Adrenal gland (tissue), 5 donors: ENCODE measurements at regions not wholly inside any gene's neighbourhood (a gene's known extent, or its start where the extent isn't known, plus 50 kb on each side); places are given as distances from the start of the nearest gene placed in this dataset.

Experiments
- POLR2A ChIP-seq, 2 donors: fragments of 450-650 bp; IDR thresholded peaks; one replicate each; pipeline ENCODE4 v1.6.1; 2017; ENCODE audit warnings: antibody characterized with exemption in 2 of 2, mild to moderate bottlenecking in 2 of 2, moderate library complexity in 1 of 2
- TF ChIP-seq, protein P1 (sequence below), 6 experiments: fragments of 450-650 bp in 4 of 6; fragments of 200-600 bp in 2 of 6; sonication (generic) in 1 of 6; IDR thresholded peaks; 1 replicate in 5 of 6; 2 replicates in 1 of 6; pipeline versions ENCODE4 v1.5.1 to v1.8.0; 2016 to 2021; ENCODE audit warnings: antibody characterized with exemption in 6 of 6, mild to moderate bottlenecking in 2 of 6, moderate library complexity in 1 of 6
- donor health status: DM: no; HTN: no; CAD: no.

DNA sequence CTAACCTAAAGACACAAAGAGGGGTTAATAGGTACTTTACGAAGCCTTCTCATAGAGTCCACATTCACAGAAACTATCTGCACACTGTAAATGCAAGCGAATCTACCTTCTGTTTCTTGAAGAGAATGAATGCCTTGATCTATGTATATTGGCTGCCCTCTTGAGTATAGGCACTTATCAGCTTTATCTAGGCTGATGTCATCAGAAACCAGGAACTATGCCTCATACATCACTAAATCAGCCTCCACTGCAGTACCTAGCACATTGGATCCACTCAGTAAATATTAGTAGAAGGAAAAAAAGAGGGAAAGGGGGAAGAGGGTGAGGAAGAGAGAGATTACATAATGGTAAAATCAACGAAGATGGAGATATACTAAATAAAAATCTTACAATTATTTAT lies 477.1 kb downstream of the CAAP1 start:
- no peak for TF ChIP-seq POLR2A (IDR thresholded peaks at IDR 0.05)
- TF ChIP-seq, protein P1, sequence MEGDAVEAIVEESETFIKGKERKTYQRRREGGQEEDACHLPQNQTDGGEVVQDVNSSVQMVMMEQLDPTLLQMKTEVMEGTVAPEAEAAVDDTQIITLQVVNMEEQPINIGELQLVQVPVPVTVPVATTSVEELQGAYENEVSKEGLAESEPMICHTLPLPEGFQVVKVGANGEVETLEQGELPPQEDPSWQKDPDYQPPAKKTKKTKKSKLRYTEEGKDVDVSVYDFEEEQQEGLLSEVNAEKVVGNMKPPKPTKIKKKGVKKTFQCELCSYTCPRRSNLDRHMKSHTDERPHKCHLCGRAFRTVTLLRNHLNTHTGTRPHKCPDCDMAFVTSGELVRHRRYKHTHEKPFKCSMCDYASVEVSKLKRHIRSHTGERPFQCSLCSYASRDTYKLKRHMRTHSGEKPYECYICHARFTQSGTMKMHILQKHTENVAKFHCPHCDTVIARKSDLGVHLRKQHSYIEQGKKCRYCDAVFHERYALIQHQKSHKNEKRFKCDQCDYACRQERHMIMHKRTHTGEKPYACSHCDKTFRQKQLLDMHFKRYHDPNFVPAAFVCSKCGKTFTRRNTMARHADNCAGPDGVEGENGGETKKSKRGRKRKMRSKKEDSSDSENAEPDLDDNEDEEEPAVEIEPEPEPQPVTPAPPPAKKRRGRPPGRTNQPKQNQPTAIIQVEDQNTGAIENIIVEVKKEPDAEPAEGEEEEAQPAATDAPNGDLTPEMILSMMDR (IDR thresholded peaks at IDR 0.05), result no peak
